ENCODE measurements at regions not wholly inside any gene's neighbourhood (a gene's known extent, or its start where the extent isn't known, plus 50 kb on each side); places are given as distances from the start of the nearest gene placed in this dataset.

GRCh38 chr18:39007031-39007902 lies 1441.7 kb upstream of the CELF4 start:
- H3K4me3 ChIP-seq (replicated peaks in 1 of 2; ENCODE audit: low read depth in 2 of 2, low read length in 2 of 2) = no peak overlapping the region
- DNase-seq (ENCODE audit: low read depth in 2 of 2) = no peak
- no peak for TF ChIP-seq CTCF (IDR thresholded peaks at IDR 0.05; ENCODE audit: low read depth, low read length)

GRCh38 chr18:38996056-38996455 lies 1430.5 kb upstream of the CELF4 start:
- no peak for TF ChIP-seq CTCF (IDR thresholded peaks at IDR 0.05; ENCODE audit: low read depth, low read length)
- no peak overlapping the region for H3K4me3 ChIP-seq (replicated peaks in 1 of 2; ENCODE audit: low read depth in 2 of 2, low read length in 2 of 2)
- no peak for DNase-seq (ENCODE audit: low read depth in 2 of 2)

- TF ChIP-seq CTCF (IDR thresholded peaks at IDR 0.05; ENCODE audit: low read depth, low read length) = no peak
- H3K4me3 ChIP-seq (replicated peaks in 1 of 2; ENCODE audit: low read depth in 2 of 2, low read length in 2 of 2) = no peak overlapping the region
- no peak for DNase-seq (ENCODE audit: low read depth in 2 of 2)
These were observed 1427.7 kb upstream of the CELF4 start for GRCh38 chr18:38993342-38993741.

- no peak overlapping the region for H3K4me3 ChIP-seq (replicated peaks in 1 of 2; ENCODE audit: low read depth in 2 of 2, low read length in 2 of 2)
- no peak for TF ChIP-seq CTCF (IDR thresholded peaks at IDR 0.05; ENCODE audit: low read depth, low read length)
- no peak for DNase-seq (ENCODE audit: low read depth in 2 of 2)
These were observed 1419.4 kb upstream of the CELF4 start for GRCh38 chr18:38984968-38985367.

- DNase-seq (ENCODE audit: low read depth in 2 of 2) = no peak
- no peak overlapping the region for H3K4me3 ChIP-seq (replicated peaks in 1 of 2; ENCODE audit: low read depth in 2 of 2, low read length in 2 of 2)
- no peak for TF ChIP-seq CTCF (IDR thresholded peaks at IDR 0.05; ENCODE audit: low read depth, low read length)
These were observed 1416.5 kb upstream of the CELF4 start for GRCh38 chr18:38982072-38982471.

- H3K4me3 ChIP-seq (replicated peaks in 1 of 2; ENCODE audit: low read depth in 2 of 2, low read length in 2 of 2) = no peak overlapping the region
- no peak for DNase-seq (ENCODE audit: low read depth in 2 of 2)
- no peak for TF ChIP-seq CTCF (IDR thresholded peaks at IDR 0.05; ENCODE audit: low read depth, low read length)
These were observed 1415.8 kb upstream of the CELF4 start for GRCh38 chr18:38981389-38981788.
